H9 (cell line): ENCODE measurements at regions not wholly inside any gene's neighbourhood (a gene's known extent, or its start where the extent isn't known, plus 50 kb on each side); places are given as distances from the start of the nearest gene placed in this dataset.

Source experiments
- DNase-seq: peaks from one replicate; pipeline ENCODE4 v3.0.0-alpha.2; 2017
- H2AFZ ChIP-seq: one replicate; pipeline ENCODE4 v1.6.1; 2013; ENCODE audit warnings: mild to moderate bottlenecking, low read length, control low read depth, moderate library complexity
- H2AK5ac ChIP-seq: 2 replicates; pipeline ENCODE4 v1.6.1; 2013; ENCODE audit warnings: low read length, control low read depth, mixed read lengths; ENCODE audit not compliant: insufficient read length
- H2BK120ac ChIP-seq: one replicate; pipeline ENCODE4 v1.6.1; 2013; ENCODE audit warnings: low read depth, mild to moderate bottlenecking, low read length, control low read depth, inconsistent platforms; ENCODE audit not compliant: poor library complexity, severe bottlenecking
- H2BK12ac ChIP-seq: 2 replicates; pipeline ENCODE4 v1.6.1; 2013; ENCODE audit warnings: low read length, control low read depth, mixed read lengths, low read depth; ENCODE audit not compliant: insufficient read length
- H2BK15ac ChIP-seq: 2 replicates; pipeline ENCODE4 v1.6.1; 2013; ENCODE audit warnings: low read depth, low read length, control low read depth
- H2BK20ac ChIP-seq: one replicate; pipeline ENCODE4 v1.6.1; 2013; ENCODE audit warnings: low read depth, mild to moderate bottlenecking, low read length, control low read depth, inconsistent platforms; ENCODE audit not compliant: poor library complexity, severe bottlenecking
- H2BK5ac ChIP-seq: 2 replicates; pipeline ENCODE4 v1.6.1; 2013; ENCODE audit warnings: low read length, control low read depth, mixed read lengths; ENCODE audit not compliant: insufficient read length
- H3K14ac ChIP-seq: 2 replicates; pipeline ENCODE4 v1.6.1; 2013; ENCODE audit warnings: low read length, control low read depth; ENCODE audit not compliant: insufficient read depth
- H3K18ac ChIP-seq: 2 replicates; pipeline ENCODE4 v1.6.1; 2013; ENCODE audit warnings: low read depth, mild to moderate bottlenecking, mixed read lengths, low read length, control low read depth; ENCODE audit not compliant: insufficient read length
- H3K23ac ChIP-seq: 2 replicates; pipeline ENCODE4 v1.6.1; 2013; ENCODE audit warnings: low read length, control low read depth, mixed read lengths, low read depth; ENCODE audit not compliant: insufficient read length
- H3K23me2 ChIP-seq: 2 replicates; pipeline ENCODE4 v1.6.1; 2013; ENCODE audit warnings: low read depth, mild to moderate bottlenecking, mixed read lengths, low read length, control low read depth; ENCODE audit not compliant: insufficient read length, poor library complexity, severe bottlenecking
- H3K27ac ChIP-seq: 2 replicates; pipeline ENCODE4 v1.5.1; 2013; ENCODE audit warnings: low read length, control low read depth, mixed read lengths, low read depth; ENCODE audit not compliant: insufficient read length
- H3K27me3 ChIP-seq: 2 replicates; pipeline ENCODE4 v1.6.1; 2013; ENCODE audit warnings: low read length, control low read depth, inconsistent platforms; ENCODE audit not compliant: insufficient read depth
- H3K4ac ChIP-seq: 2 replicates; pipeline ENCODE4 v1.6.1; 2013; ENCODE audit warnings: low read depth, mild to moderate bottlenecking, control low read depth, inconsistent platforms, low read length, moderate library complexity
- H3K4me1 ChIP-seq: 2 replicates; pipeline ENCODE4 v1.6.1; 2013; ENCODE audit warnings: low read length, control low read depth, inconsistent platforms; ENCODE audit not compliant: insufficient read depth
- H3K4me2 ChIP-seq: 2 replicates; pipeline ENCODE4 v1.6.1; 2013; ENCODE audit warnings: low read length, control low read depth, mixed read lengths; ENCODE audit not compliant: insufficient read length, insufficient read depth
- H3K56ac ChIP-seq: 2 replicates; pipeline ENCODE4 v1.6.1; 2013; ENCODE audit warnings: low read depth, mild to moderate bottlenecking, mixed read lengths, low read length, control low read depth; ENCODE audit not compliant: insufficient read length
- H3K79me1 ChIP-seq: 2 replicates; pipeline ENCODE4 v1.6.1; 2013; ENCODE audit warnings: low read depth, mild to moderate bottlenecking, moderate library complexity, low read length, control low read depth, inconsistent platforms; ENCODE audit not compliant: insufficient read depth, poor library complexity, severe bottlenecking
- H3K79me2 ChIP-seq: 2 replicates; pipeline ENCODE4 v1.6.1; 2013; ENCODE audit warnings: low read length, control low read depth, inconsistent platforms; ENCODE audit not compliant: insufficient read depth
- H3K9ac ChIP-seq: 2 replicates; pipeline ENCODE4 v1.6.1; 2013; ENCODE audit warnings: low read length, control low read depth, mixed read lengths; ENCODE audit not compliant: insufficient read length; ENCODE audit errors: extremely low read depth
- H3K9me3 ChIP-seq: one replicate; pipeline ENCODE4 v1.6.1; 2013; ENCODE audit warnings: low read depth, low read length, inconsistent platforms; ENCODE audit not compliant: control insufficient read depth
- H3T11ph ChIP-seq: one replicate; pipeline ENCODE4 v1.6.1; 2013; ENCODE audit warnings: mild to moderate bottlenecking, low read length, control low read depth, inconsistent platforms
- H4K20me1 ChIP-seq: one replicate; pipeline ENCODE4 v1.6.1; 2013; ENCODE audit not compliant: control insufficient read depth, insufficient read length, insufficient read depth
- H4K5ac ChIP-seq: 2 replicates; pipeline ENCODE4 v1.6.1; 2013; ENCODE audit warnings: low read depth, mild to moderate bottlenecking, mixed read lengths, low read length, control low read depth; ENCODE audit not compliant: insufficient read length
- H4K8ac ChIP-seq: replicated peaks from 2 replicates; pipeline ENCODE4 v1.6.1; 2013; ENCODE audit warnings: low read length, control low read depth, mixed read lengths, low read depth; ENCODE audit not compliant: insufficient read length
- H4K91ac ChIP-seq: 2 replicates; pipeline ENCODE4 v1.6.1; 2013; ENCODE audit warnings: low read depth, mild to moderate bottlenecking, moderate library complexity, mixed read lengths, low read length, control low read depth; ENCODE audit not compliant: insufficient read length
- H3K27ac Mint-ChIP-seq, 3 experiments: 2 replicates in 2 of 3; 3 replicates in 1 of 3; pipeline ENCODE4 v1.8.0; 2020 to 2021; ENCODE audit warnings: mixed read lengths in 3 of 3, mild to moderate bottlenecking in 1 of 3, moderate library complexity in 1 of 3
- H3K27me3 Mint-ChIP-seq: 2 replicates; pipeline ENCODE4 v1.8.0; 2021; ENCODE audit warnings: low read depth, mild to moderate bottlenecking, moderate library complexity, mixed read lengths
- H3K36me3 Mint-ChIP-seq, 3 experiments: 2 replicates in 2 of 3; 3 replicates in 1 of 3; pipeline ENCODE4 v1.8.0; 2020 to 2021; ENCODE audit warnings: low read depth in 3 of 3, mixed read lengths in 3 of 3; ENCODE audit not compliant: insufficient read depth in 1 of 3
- H3K4me1 Mint-ChIP-seq, 2 experiments: 2 replicates each; pipeline ENCODE4 v1.8.0; 2020; ENCODE audit warnings: mixed read lengths in 2 of 2
- H3K4me3 Mint-ChIP-seq, 2 experiments: 2 replicates in 1 of 2; 3 replicates in 1 of 2; pipeline ENCODE4 v1.8.0; 2020 to 2021; ENCODE audit warnings: mild to moderate bottlenecking in 2 of 2, mixed read lengths in 2 of 2, moderate library complexity in 1 of 2
- H3K9me3 Mint-ChIP-seq, 2 experiments: 2 replicates in 1 of 2; 3 replicates in 1 of 2; pipeline ENCODE4 v1.8.0; 2020; ENCODE audit warnings: mild to moderate bottlenecking in 2 of 2, mixed read lengths in 2 of 2, moderate library complexity in 1 of 2
- CTCF ChIP-seq: fragments of 200-600 bp; sonication (generic); conservative IDR thresholded peaks from 3 replicates; pipeline ENCODE4 v1.8.0; 2021; ENCODE audit warnings: antibody characterized with exemption, mild to moderate bottlenecking
- WGBS: extraction: QIAGEN DNeasy Blood & Tissue Kit; methylation state at CpG from one replicate; pipeline ENCODE4 v1.1.7; 2013; ENCODE audit warnings: missing lambda C conversion rate, low lambda C conversion rate, mixed read lengths; ENCODE audit not compliant: insufficient read length; ENCODE audit errors: extremely low coverage; 5-methylcytosine and 5-hydroxymethylcytosine counted together

- Histone ChIP-seq H3K27me3 (no peaks in the 10 kb centered on the region), H2BK20ac (no peak overlapping the region), H2BK5ac (no peak overlapping the region), H2AFZ (no peak overlapping the region), H3K79me1 (no peaks in the 10 kb centered on the region), H4K20me1 (no peaks in the 10 kb centered on the region), H3K9ac (no peak overlapping the region), H4K5ac (no peak overlapping the region), H3K4ac (no peak overlapping the region), H3T11ph (no peak overlapping the region), H3K4me2 (no peak overlapping the region), H3K23me2 (peaks cover 9% of the 10 kb centered on the region), H3K23ac (no peak overlapping the region), H3K18ac (no peak overlapping the region), H3K27ac (no peak overlapping the region), H3K4me1 (peaks cover 10% of the 10 kb centered on the region; the same call in 1 of the 2 replicates), H2AK5ac (no peak overlapping the region), H4K91ac (no peak overlapping the region), H3K79me2 (no peaks in the 10 kb centered on the region), H2BK15ac (no peak overlapping the region), H2BK120ac (no peak overlapping the region), H3K14ac (no peak overlapping the region), H2BK12ac (no peak overlapping the region), H4K8ac (no peak overlapping the region), H3K56ac (no peak overlapping the region), H3K9me3 (no peaks in the 10 kb centered on the region)
- Mint-ChIP-seq H3K36me3 (peaks cover 4 to 9% (median 8%) of the 10 kb centered on the region in 3 experiments; a peak in 5 of 7 replicates), H3K4me1 (peaks cover 20 to 28% of the 10 kb centered on the region in 2 experiments), H3K27me3 (no peaks in the 10 kb centered on the region; the same call in 1 of the 2 replicates), H3K4me3 (no peak overlapping the region), H3K27ac (no peak overlapping the region), H3K9me3 (peaks cover 62 to 75% of the 10 kb centered on the region in 2 experiments)
- no CpG with 5 or more reads among the region's 4 CpGs for WGBS
- no peak for TF ChIP-seq CTCF
- no peak for DNase-seq
These were observed 183.7 kb upstream of the BCOR start for GRCh38 chrX:40281336-40282005.
